GM12878 (cell line): ENCODE measurements at regions not wholly inside any gene's neighbourhood (a gene's known extent, or its start where the extent isn't known, plus 50 kb on each side); places are given as distances from the start of the nearest gene placed in this dataset.

Source experiments
- ATAC-seq: fragments of 200-7000 bp; cut with Tn5 transposase; 3 replicates; pipeline ENCODE4 v1.9.1; 2020; ENCODE audit warnings: mild to moderate bottlenecking, moderate library complexity
- BruUV-seq: library from RNA; stranded (reverse); fragments of 400-500 nt; replicated peaks from 2 replicates; lab custom pipeline; 2021; lab: Mats Ljungman, UMichigan
- CTCF ChIA-PET: fragments of 300-600 bp; sonication (Branson Sonifier 250); formaldehyde crosslinking; extraction: SDS; loops from one replicate; lab custom pipeline; 2021; ENCODE audit warnings: inconsistent platforms; lab: Yijun Ruan, JAX
- POLR2A ChIA-PET: fragments of 350-600 bp; formaldehyde crosslinking; extraction: SDS; loops from one replicate; lab custom pipeline; 2021; ENCODE audit warnings: inconsistent platforms; lab: Charles Lee
- RAD21 ChIA-PET: fragments of 300-600 bp; sonication (Branson Sonifier 250); formaldehyde crosslinking; loops from one replicate; lab custom pipeline; 2023; ENCODE audit warnings: antibody characterized with exemption; ENCODE audit not compliant: unreplicated experiment; lab: Charles Lee
- SMC1A ChIA-PET: fragments of 300-600 bp; sonication (Branson Sonifier 250); formaldehyde crosslinking; loops from one replicate; lab custom pipeline; 2023; ENCODE audit not compliant: unreplicated experiment, uncharacterized antibody; lab: Charles Lee
- DNase-seq: peaks from one replicate; pipeline ENCODE4 v3.0.0-alpha.2; 2011; ENCODE audit warnings: low read depth, low spot score
- FAIRE-seq: peaks from 3 replicates; lab custom pipeline; 2011; peaks lifted over from hg19 to GRCh38; lab: Jason Lieb, UNC
- H2AFZ ChIP-seq: 2 replicates; pipeline ENCODE4 v1.6.0; 2011; ENCODE audit warnings: low read depth, low read length, control low read depth; ENCODE audit not compliant: control insufficient read depth
- H3K27ac ChIP-seq: 2 replicates; pipeline ENCODE4 v1.5.1; 2011; ENCODE audit warnings: control low read depth; ENCODE audit not compliant: control insufficient read depth, insufficient read depth
- H3K27me3 ChIP-seq, 2 experiments: replicated peaks in 1 of 2; 2 replicates each; pipeline versions ENCODE4 v1.6.0 to v1.6.1; 2011; ENCODE audit warnings: low read length in 1 of 2; ENCODE audit not compliant: control insufficient read depth in 2 of 2, insufficient read depth in 2 of 2
- H3K36me3 ChIP-seq, 2 experiments: 2 replicates each; pipeline ENCODE4 v1.5.1; 2011; ENCODE audit warnings: low read length in 1 of 2; ENCODE audit not compliant: control insufficient read depth in 2 of 2, insufficient read depth in 2 of 2
- H3K4me1 ChIP-seq: 2 replicates; pipeline ENCODE4 v1.6.1; 2011; ENCODE audit warnings: mild to moderate bottlenecking, low read length, moderate library complexity, mixed read lengths; ENCODE audit not compliant: control insufficient read depth, insufficient read depth
- H3K4me2 ChIP-seq: 2 replicates; pipeline ENCODE4 v1.6.0; 2011; ENCODE audit warnings: control low read depth; ENCODE audit not compliant: control insufficient read depth, insufficient read depth
- H3K4me3 ChIP-seq: fragments of 200-600 bp; sonication (generic); 2 replicates; pipeline ENCODE4 v1.5.1; 2016
- H3K79me2 ChIP-seq: 2 replicates; pipeline ENCODE4 v1.6.0; 2011; ENCODE audit warnings: low read length; ENCODE audit not compliant: control insufficient read depth, insufficient read depth
- H3K9ac ChIP-seq: 2 replicates; pipeline ENCODE4 v1.8.0; 2011; ENCODE audit warnings: low read length, control low read depth, mixed read lengths; ENCODE audit not compliant: control insufficient read depth, insufficient read depth
- H3K9me3 ChIP-seq: replicated peaks from 3 replicates; pipeline ENCODE4 v1.5.1; 2011; ENCODE audit warnings: mild to moderate bottlenecking, low read length; ENCODE audit not compliant: control insufficient read depth, insufficient read depth
- H4K20me1 ChIP-seq: 2 replicates; pipeline ENCODE4 v1.6.0; 2011; ENCODE audit not compliant: control insufficient read depth, insufficient read depth
- BACH1 ChIP-seq: fragments of 450-650 bp; IDR thresholded peaks from 2 replicates; pipeline ENCODE4 v1.6.1; 2017; ENCODE audit warnings: mild to moderate bottlenecking, borderline replicate concordance
- BRCA1 ChIP-seq: IDR thresholded peaks from 2 replicates; pipeline ENCODE4 v1.6.1; 2011; ENCODE audit warnings: low read depth, low read length, improper control_type of control experiment
- CTCF ChIP-seq, 3 experiments: IDR thresholded peaks in 2 of 3; conservative IDR thresholded peaks in 1 of 3; 2 replicates each; pipeline ENCODE4 v1.5.1; 2011; ENCODE audit warnings: low read depth in 3 of 3, low read length in 3 of 3, mild to moderate bottlenecking in 3 of 3, control low read depth in 2 of 3, moderate library complexity in 2 of 3, inconsistent platforms in 1 of 3, mixed read lengths in 1 of 3; ENCODE audit not compliant: control insufficient read depth in 2 of 3, insufficient read depth in 1 of 3; ENCODE audit errors: extremely low read depth in 1 of 3
- EZH2 ChIP-seq: IDR thresholded peaks from 2 replicates; pipeline ENCODE4 v1.6.1; 2012; ENCODE audit warnings: low read depth, mild to moderate bottlenecking, control low read depth, inconsistent platforms, low read length, borderline replicate concordance; ENCODE audit not compliant: control insufficient read depth
- MYC ChIP-seq: IDR thresholded peaks from 2 replicates; pipeline ENCODE4 v1.6.1; 2011; ENCODE audit warnings: mild to moderate bottlenecking, low read length, moderate library complexity, inconsistent platforms; ENCODE audit not compliant: insufficient read depth, insufficient replicate concordance, insufficient read length, severe bottlenecking
- POLR2A ChIP-seq: IDR thresholded peaks from 2 replicates; pipeline ENCODE4 v1.6.1; 2011; ENCODE audit warnings: low read depth, mild to moderate bottlenecking, low read length
- POLR2AphosphoS5 ChIP-seq: IDR thresholded peaks from 2 replicates; pipeline ENCODE4 v1.6.1; 2011; ENCODE audit warnings: mild to moderate bottlenecking, low read length, inconsistent platforms
- RAD51 ChIP-seq: fragments of 450-650 bp; IDR thresholded peaks from 2 replicates; pipeline ENCODE4 v1.6.1; 2016; ENCODE audit warnings: moderate library complexity, mild to moderate bottlenecking, inconsistent platforms
- RCOR1 ChIP-seq: conservative IDR thresholded peaks from 2 replicates; pipeline ENCODE4 v1.6.1; 2012; ENCODE audit warnings: low read depth, low read length, improper control_type of control experiment
- SMARCA5 ChIP-seq: fragments of 450-650 bp; IDR thresholded peaks from 2 replicates; pipeline ENCODE4 v1.6.1; 2017; ENCODE audit warnings: mild to moderate bottlenecking
- SMC3 ChIP-seq: IDR thresholded peaks from 2 replicates; pipeline ENCODE4 v1.6.1; 2011; ENCODE audit warnings: low read length, improper control_type of control experiment, borderline replicate concordance
- SREBF2 ChIP-seq: IDR thresholded peaks from 2 replicates; pipeline ENCODE4 v1.6.1; 2012; ENCODE audit warnings: mild to moderate bottlenecking, low read length
- STAT1 ChIP-seq: fragments of 450-650 bp; conservative IDR thresholded peaks from 2 replicates; pipeline ENCODE4 v1.6.1; 2014; ENCODE audit warnings: antibody characterized with exemption, mild to moderate bottlenecking
- TBL1XR1 ChIP-seq: IDR thresholded peaks from 2 replicates; pipeline ENCODE4 v1.6.1; 2012; ENCODE audit warnings: low read depth, low read length, improper control_type of control experiment
- ZNF274 ChIP-seq: IDR thresholded peaks from one replicate; pipeline ENCODE4 v1.8.0; 2011; ENCODE audit not compliant: insufficient read length, insufficient read depth
- WGBS: methylation state at CpG from one replicate; pipeline ENCODE4 v1.1.6; 2016; ENCODE audit warnings: low lambda C conversion rate; ENCODE audit not compliant: insufficient replicate concordance, insufficient coverage; ENCODE audit errors: missing lambda C conversion rate; 5-methylcytosine and 5-hydroxymethylcytosine counted together
- in situ Hi-C: fragments of 300-500 bp; cut with MboI; formaldehyde crosslinking; loops from 9 replicates; pipeline ENCODE4 v1.14.3; 2018; ENCODE audit warnings: mixed read lengths
- intact Hi-C: fragments of 100-400 bp; cut with micrococcal nuclease; formaldehyde crosslinking; loops from one replicate; pipeline ENCODE4 v1.14.2; 2022; ENCODE audit not compliant: unreplicated experiment
- TF ChIP-seq, protein P1 (sequence below): fragments of 450-650 bp; IDR thresholded peaks from 2 replicates; pipeline ENCODE4 v1.6.1; 2018; ENCODE audit warnings: mild to moderate bottlenecking, low read depth, moderate library complexity; ENCODE audit not compliant: partially characterized antibody

GRCh38 chr16:75803753-75804152 is 77.5 kb upstream of the CPHXL start:
- BruUV-seq: no TSS peak
- Histone ChIP-seq H3K79me2 (no peaks in the 10 kb centered on the region), H3K9ac (no peak overlapping the region), H3K9me3 (no peaks in the 10 kb centered on the region), H2AFZ (no peak overlapping the region), H4K20me1 (no peaks in the 10 kb centered on the region), H3K36me3 (no peaks in the 10 kb centered on the region), H3K4me1 (0 out of 2 replicates have a peak, but pooled peaks cover 3% of the 10 kb centered on the region), H3K4me3 (no peak overlapping the region), H3K4me2 (no peak overlapping the region)
- POLR2A ChIA-PET: no interaction called here
- ATAC-seq (no peak), DNase-seq (no peak), FAIRE-seq (no peak)
- CTCF ChIA-PET: no interaction called here
- intact Hi-C loops (no loop called here), in situ Hi-C loops (no loop called here)
- SMC1A ChIA-PET: no interaction called here
- RAD21 ChIA-PET: no interaction called here
- WGBS: 0% methylated on average over 1 of the region's 1 CpG
- TF ChIP-seq RCOR1: no peak
- TF ChIP-seq, protein P1, sequence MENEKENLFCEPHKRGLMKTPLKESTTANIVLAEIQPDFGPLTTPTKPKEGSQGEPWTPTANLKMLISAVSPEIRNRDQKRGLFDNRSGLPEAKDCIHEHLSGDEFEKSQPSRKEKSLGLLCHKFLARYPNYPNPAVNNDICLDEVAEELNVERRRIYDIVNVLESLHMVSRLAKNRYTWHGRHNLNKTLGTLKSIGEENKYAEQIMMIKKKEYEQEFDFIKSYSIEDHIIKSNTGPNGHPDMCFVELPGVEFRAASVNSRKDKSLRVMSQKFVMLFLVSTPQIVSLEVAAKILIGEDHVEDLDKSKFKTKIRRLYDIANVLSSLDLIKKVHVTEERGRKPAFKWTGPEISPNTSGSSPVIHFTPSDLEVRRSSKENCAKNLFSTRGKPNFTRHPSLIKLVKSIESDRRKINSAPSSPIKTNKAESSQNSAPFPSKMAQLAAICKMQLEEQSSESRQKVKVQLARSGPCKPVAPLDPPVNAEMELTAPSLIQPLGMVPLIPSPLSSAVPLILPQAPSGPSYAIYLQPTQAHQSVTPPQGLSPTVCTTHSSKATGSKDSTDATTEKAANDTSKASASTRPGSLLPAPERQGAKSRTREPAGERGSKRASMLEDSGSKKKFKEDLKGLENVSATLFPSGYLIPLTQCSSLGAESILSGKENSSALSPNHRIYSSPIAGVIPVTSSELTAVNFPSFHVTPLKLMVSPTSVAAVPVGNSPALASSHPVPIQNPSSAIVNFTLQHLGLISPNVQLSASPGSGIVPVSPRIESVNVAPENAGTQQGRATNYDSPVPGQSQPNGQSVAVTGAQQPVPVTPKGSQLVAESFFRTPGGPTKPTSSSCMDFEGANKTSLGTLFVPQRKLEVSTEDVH: no peak
- TF ChIP-seq CTCF (IDR thresholded peaks at IDR 0.05 in 2 of 3, conservative IDR thresholded peaks at IDR 0.05 in 1 of 3; ENCODE audit: control insufficient read depth in 2 of 3, extremely low read depth in 1 of 3, insufficient read depth in 1 of 3, low read depth in 3 of 3, low read length in 3 of 3): no peak
- TF ChIP-seq MYC: no peak
- no peak for TF ChIP-seq ZNF274
- no peak for TF ChIP-seq SMC3
- no peak for TF ChIP-seq SREBF2
- TF ChIP-seq BRCA1: no peak
- TF ChIP-seq SMARCA5: no peak
- no peak for TF ChIP-seq POLR2A
- TF ChIP-seq TBL1XR1: no peak
- no peak for TF ChIP-seq EZH2
- no peak for TF ChIP-seq POLR2AphosphoS5
- TF ChIP-seq STAT1: no peak
- no peak for TF ChIP-seq RAD51
- no peak for TF ChIP-seq BACH1
- TF ChIP-seq, all 136 proteins: peak for 0
- Histone ChIP-seq H3K27me3 (no peaks in the 10 kb centered on the region), H3K27ac (no peak overlapping the region)
